Suppressor macrophage treated with lipopolysaccharide for 4 hours (primary cell): ENCODE measurements at regions not wholly inside any gene's neighbourhood (a gene's known extent, or its start where the extent isn't known, plus 50 kb on each side); places are given as distances from the start of the nearest gene placed in this dataset.

Source experiments
- DNase-seq: peaks from one replicate; pipeline ENCODE4 v3.0.0-alpha.2; 2020

GRCh38 chr15:98203872-98204660 lies 243.6 kb downstream of the ARRDC4 start:
- DNase-seq: no peak

- no peak for DNase-seq
Measured at GRCh38 chr15:98207928-98208327, 247.4 kb downstream of the ARRDC4 start.

- DNase-seq: no peak
Measured at GRCh38 chr15:98213346-98213979, 253.0 kb downstream of the ARRDC4 start.

DNA sequence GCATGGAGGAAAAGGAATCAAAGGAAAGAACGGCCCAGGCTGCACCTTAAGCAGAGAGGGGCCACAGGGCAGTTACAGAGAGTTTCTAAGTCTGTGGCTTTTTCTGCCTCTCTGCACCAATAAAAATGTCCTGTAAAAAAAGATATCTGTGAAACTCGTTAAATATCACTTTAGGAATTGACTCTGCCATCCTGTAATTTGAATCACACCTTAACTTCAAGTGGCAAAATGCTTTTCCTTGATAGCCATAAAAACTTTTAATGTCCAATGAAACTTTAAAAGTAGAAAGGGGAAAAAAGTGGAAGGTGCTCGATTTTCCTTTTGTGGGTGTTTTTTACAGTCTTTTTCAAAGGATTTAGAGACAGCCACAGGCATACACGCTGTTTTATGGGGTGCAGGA lies 255.7 kb downstream of the ARRDC4 start:
- no peak for DNase-seq

DNA sequence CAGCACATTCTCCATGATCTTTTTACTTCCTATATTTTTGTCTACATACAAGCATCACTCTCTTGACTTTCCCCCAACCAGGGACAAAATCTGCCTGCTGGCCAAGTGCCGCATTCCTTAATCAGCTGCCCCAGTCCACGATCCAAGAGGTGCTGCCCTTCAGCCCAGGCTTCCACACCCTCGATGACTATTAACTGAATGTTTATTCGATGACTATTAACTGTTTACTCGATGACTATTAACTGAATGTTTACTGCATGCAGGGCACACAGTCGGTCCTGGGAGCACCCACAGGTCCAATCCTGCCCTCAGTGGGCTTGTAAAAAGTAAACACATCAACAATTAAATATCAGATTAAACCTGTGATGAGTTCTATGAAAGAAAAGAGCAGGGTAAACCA lies 256.9 kb downstream of the ARRDC4 start:
- DNase-seq: no peak

DNA sequence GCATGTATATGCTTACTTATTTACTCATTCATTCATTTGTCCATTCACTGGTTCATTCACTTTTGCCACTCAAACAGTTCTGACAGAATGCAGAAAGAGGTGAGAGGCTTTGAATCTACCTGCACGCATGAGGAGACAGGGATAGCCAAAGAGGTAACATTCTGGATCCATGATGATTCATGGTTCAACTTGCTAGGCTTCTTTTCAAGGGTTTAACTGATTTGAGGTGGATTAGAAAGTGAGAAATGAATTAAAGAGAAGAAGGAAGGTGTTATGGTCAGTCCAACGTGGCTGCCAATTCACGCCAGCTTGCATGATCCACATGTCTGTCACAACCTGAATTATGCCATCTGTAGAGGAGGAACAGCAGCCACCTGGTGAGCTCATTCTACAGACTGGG lies 260.6 kb downstream of the ARRDC4 start:
- no peak for DNase-seq

DNA sequence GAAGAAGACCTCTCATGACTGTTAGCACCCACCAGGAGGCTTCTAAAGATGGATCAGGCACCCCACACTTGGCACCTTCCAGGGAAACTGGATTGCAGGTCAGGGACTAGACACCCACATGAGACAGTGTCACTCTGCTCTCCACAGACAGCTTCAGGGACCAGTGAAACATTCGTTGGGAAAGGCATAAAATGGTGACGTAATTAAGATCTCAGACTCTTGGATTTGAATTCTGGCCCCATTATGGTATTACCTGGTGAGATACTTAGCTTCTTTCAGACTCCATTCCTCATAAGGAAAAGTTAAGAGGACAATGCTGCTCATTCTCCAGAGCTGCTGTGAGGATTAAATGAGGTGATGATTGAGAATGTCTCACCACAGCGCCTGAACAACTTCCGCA lies 261.1 kb downstream of the ARRDC4 start:
- DNase-seq: no peak

GRCh38 chr15:98226149-98226548 lies 265.6 kb downstream of the ARRDC4 start:
- no peak for DNase-seq

DNA sequence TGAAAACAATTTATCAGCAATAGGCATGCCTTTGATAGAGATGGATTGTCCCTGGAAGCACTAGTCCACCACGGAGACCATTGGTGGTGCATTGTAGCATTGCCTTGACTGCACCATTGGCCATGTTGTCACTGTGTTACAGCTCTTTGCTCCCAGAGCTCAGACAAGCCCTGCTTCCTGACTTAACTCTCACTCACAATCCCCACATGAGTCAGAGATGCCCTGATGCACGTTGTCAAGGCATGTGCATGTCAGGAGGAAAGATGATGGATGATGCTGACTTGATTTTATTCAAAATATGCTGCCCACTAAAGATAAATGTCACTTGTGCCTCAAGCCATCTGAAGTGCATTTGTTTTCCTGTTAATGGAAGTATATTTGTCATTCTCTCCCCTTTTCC lies 266.1 kb downstream of the ARRDC4 start:
- no peak for DNase-seq

- no peak for DNase-seq
Measured at GRCh38 chr15:98228846-98229245, 268.3 kb downstream of the ARRDC4 start.

- DNase-seq: no peak
Measured at GRCh38 chr15:98230975-98231374, 270.5 kb downstream of the ARRDC4 start.

DNA sequence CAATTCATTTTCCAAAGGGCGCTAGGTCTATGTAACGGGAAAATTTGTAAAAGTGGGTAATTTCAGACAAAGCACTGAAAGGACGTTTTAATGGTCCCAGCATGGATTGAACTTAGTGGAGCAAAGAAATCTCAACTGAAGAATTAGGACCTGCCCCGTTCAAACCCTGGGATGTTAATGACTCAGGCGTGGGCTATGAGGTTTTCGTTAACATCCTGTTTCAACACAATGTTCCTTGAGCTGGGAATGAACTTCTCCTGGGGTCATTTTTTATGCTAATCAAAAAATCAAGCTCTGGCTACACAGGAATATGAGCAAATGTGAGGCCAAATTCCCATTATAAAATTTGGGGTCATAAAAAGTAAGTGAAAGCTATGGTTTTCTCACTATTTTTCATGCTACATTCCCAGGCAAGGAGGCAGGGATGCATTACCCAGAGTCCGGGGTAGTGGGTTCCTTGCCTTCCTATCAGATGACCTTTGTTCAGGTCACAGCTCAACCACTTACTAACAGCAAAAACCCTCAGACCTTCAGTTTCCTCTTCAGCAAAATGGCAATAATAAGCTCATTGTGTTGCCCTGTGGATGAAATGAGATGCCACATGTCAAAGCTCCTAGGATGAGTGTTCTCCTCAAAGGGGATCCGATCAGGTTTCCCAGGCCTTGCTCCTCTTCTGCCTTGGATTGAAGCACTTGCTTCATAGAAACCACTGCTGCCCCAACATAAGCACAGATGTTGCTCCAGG lies 271.4 kb downstream of the ARRDC4 start:
- no peak for DNase-seq

DNA sequence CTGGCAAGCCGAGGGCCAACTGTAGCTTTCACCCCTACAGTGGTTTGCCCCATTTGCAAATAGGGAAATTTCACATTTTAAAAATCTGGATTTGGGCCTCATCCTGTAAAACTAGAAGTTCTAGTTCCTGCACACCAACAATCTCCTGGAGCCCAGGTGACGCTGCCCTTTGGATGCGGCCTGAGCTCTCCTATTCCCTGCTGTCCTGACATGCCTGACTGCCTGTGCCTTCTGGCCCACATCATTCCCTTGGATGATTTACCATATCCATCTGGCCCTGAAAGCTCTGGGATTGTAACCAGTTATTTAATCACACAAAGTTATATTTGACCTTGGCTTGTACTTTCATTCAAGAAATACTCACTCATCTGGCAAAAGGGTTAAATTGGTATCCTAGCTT lies 272.3 kb downstream of the ARRDC4 start:
- no peak for DNase-seq

DNA sequence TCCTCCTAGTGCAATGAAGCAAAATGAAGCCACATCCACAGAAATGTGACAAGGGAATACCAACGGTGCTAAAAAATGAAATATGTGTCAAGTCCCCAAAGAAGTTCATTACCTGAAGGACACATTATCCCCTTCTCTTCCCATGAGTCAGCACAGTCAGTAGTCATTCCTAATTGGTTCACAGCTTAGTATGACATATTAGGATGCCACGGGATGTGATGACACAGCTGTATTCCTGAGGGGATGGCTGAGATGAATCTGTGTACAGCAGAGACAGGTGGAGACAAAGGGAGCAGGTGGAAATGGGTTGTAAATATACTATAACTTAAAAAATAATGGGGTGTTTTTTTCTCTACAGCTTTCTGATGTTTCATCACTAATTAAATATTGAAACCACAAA lies 273.4 kb downstream of the ARRDC4 start:
- DNase-seq: no peak

DNA sequence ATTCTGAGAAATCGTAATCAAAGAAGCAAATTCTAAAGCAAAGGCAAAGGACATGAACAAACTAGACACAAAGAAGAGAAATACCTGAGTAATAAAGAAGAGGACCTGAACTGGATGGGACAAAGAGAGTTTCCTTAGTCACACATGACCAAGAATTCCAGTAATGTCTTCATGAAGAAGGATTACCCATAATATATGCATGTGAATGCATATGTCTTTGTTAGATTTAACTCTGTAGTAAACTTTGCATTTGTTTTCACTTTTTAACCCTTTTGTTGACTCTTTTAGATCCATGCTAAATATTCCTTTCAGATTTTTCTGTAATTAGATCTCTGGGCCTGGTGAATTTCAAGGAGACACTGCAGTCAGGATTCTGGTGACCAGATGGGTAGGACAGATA lies 279.8 kb downstream of the ARRDC4 start:
- DNase-seq: no peak

- no peak for DNase-seq
Measured at GRCh38 chr15:98241032-98241554, 280.6 kb downstream of the ARRDC4 start.

DNA sequence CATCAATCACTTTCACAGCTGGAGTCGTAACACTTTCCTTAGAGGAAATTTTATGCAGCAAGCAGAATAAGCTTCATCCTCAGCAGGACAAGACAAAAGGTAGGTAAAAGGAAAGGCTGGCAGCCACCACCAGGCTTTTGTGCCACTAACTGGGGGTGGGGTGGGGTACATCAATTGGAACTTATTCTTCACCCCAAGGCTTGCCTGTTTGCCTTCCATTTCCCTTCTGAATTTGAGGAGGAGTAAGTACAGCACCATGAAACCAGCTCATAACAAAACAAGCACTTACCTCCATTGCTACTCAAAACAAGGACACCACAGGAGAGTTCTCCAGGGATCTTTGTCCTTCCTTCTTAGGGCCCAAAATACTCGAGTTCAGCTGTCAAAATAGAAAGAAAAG lies 296.8 kb downstream of the ARRDC4 start:
- no peak for DNase-seq

DNA sequence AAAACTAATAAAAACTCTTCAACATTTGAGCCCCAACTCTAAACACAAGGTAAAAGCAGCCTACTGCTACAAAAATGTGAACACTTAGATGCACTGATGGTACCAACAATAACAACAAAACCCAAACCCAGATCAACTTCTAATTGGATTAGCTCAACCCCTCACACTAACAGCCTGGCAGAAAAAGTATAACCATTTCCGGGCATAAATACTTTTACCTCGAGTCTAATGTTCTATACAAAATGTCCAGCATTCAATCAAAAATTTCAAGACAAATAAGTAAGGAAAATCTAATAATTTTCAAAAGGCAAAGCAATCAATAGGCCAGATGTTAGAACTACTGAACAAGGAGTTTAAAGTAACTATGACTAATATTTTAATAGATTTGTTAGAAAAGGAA lies 303.3 kb downstream of the ARRDC4 start:
- no peak for DNase-seq

GRCh38 chr15:98266295-98266694 lies 305.8 kb downstream of the ARRDC4 start:
- no peak for DNase-seq

GRCh38 chr15:98268163-98268562 lies 307.7 kb downstream of the ARRDC4 start:
- DNase-seq: no peak

GRCh38 chr15:98272625-98273024 lies 312.1 kb downstream of the ARRDC4 start:
- DNase-seq: no peak

- no peak for DNase-seq
Measured at GRCh38 chr15:98276018-98276417, 315.5 kb downstream of the ARRDC4 start.

- no peak for DNase-seq
Measured at GRCh38 chr15:98277602-98278001, 317.1 kb downstream of the ARRDC4 start.
